GM12878 (cell line): ENCODE measurements at regions not wholly inside any gene's neighbourhood (a gene's known extent, or its start where the extent isn't known, plus 50 kb on each side); places are given as distances from the start of the nearest gene placed in this dataset.

ENCODE experiments used
- ATAC-seq: fragments of 200-7000 bp; cut with Tn5 transposase; 3 replicates; pipeline ENCODE4 v1.9.1; 2020; ENCODE audit warnings: mild to moderate bottlenecking, moderate library complexity
- BruUV-seq: library from RNA; stranded (reverse); fragments of 400-500 nt; replicated peaks from 2 replicates; lab custom pipeline; 2021; lab: Mats Ljungman, UMichigan
- CTCF ChIA-PET: fragments of 300-600 bp; sonication (Branson Sonifier 250); formaldehyde crosslinking; extraction: SDS; loops from one replicate; lab custom pipeline; 2021; ENCODE audit warnings: inconsistent platforms; lab: Yijun Ruan, JAX
- POLR2A ChIA-PET: fragments of 350-600 bp; formaldehyde crosslinking; extraction: SDS; loops from one replicate; lab custom pipeline; 2021; ENCODE audit warnings: inconsistent platforms; lab: Charles Lee
- RAD21 ChIA-PET: fragments of 300-600 bp; sonication (Branson Sonifier 250); formaldehyde crosslinking; loops from one replicate; lab custom pipeline; 2023; ENCODE audit warnings: antibody characterized with exemption; ENCODE audit not compliant: unreplicated experiment; lab: Charles Lee
- SMC1A ChIA-PET: fragments of 300-600 bp; sonication (Branson Sonifier 250); formaldehyde crosslinking; loops from one replicate; lab custom pipeline; 2023; ENCODE audit not compliant: unreplicated experiment, uncharacterized antibody; lab: Charles Lee
- DNase-seq: peaks from one replicate; pipeline ENCODE4 v3.0.0-alpha.2; 2011; ENCODE audit warnings: low read depth, low spot score
- FAIRE-seq: peaks from 3 replicates; lab custom pipeline; 2011; peaks lifted over from hg19 to GRCh38; lab: Jason Lieb, UNC
- H2AFZ ChIP-seq: 2 replicates; pipeline ENCODE4 v1.6.0; 2011; ENCODE audit warnings: low read depth, low read length, control low read depth; ENCODE audit not compliant: control insufficient read depth
- H3K27ac ChIP-seq: 2 replicates; pipeline ENCODE4 v1.5.1; 2011; ENCODE audit warnings: control low read depth; ENCODE audit not compliant: control insufficient read depth, insufficient read depth
- H3K27me3 ChIP-seq, 2 experiments: replicated peaks in 1 of 2; 2 replicates each; pipeline versions ENCODE4 v1.6.0 to v1.6.1; 2011; ENCODE audit warnings: low read length in 1 of 2; ENCODE audit not compliant: control insufficient read depth in 2 of 2, insufficient read depth in 2 of 2
- H3K36me3 ChIP-seq, 2 experiments: 2 replicates each; pipeline ENCODE4 v1.5.1; 2011; ENCODE audit warnings: low read length in 1 of 2; ENCODE audit not compliant: control insufficient read depth in 2 of 2, insufficient read depth in 2 of 2
- H3K4me1 ChIP-seq: 2 replicates; pipeline ENCODE4 v1.6.1; 2011; ENCODE audit warnings: mild to moderate bottlenecking, low read length, moderate library complexity, mixed read lengths; ENCODE audit not compliant: control insufficient read depth, insufficient read depth
- H3K4me2 ChIP-seq: 2 replicates; pipeline ENCODE4 v1.6.0; 2011; ENCODE audit warnings: control low read depth; ENCODE audit not compliant: control insufficient read depth, insufficient read depth
- H3K4me3 ChIP-seq: fragments of 200-600 bp; sonication (generic); 2 replicates; pipeline ENCODE4 v1.5.1; 2016
- H3K79me2 ChIP-seq: 2 replicates; pipeline ENCODE4 v1.6.0; 2011; ENCODE audit warnings: low read length; ENCODE audit not compliant: control insufficient read depth, insufficient read depth
- H3K9ac ChIP-seq: 2 replicates; pipeline ENCODE4 v1.8.0; 2011; ENCODE audit warnings: low read length, control low read depth, mixed read lengths; ENCODE audit not compliant: control insufficient read depth, insufficient read depth
- H3K9me3 ChIP-seq: replicated peaks from 3 replicates; pipeline ENCODE4 v1.5.1; 2011; ENCODE audit warnings: mild to moderate bottlenecking, low read length; ENCODE audit not compliant: control insufficient read depth, insufficient read depth
- H4K20me1 ChIP-seq: 2 replicates; pipeline ENCODE4 v1.6.0; 2011; ENCODE audit not compliant: control insufficient read depth, insufficient read depth
- BCL11A ChIP-seq: IDR thresholded peaks from 2 replicates; pipeline ENCODE4 v1.6.1; 2011; ENCODE audit warnings: low read depth, low read length
- BRCA1 ChIP-seq: IDR thresholded peaks from 2 replicates; pipeline ENCODE4 v1.6.1; 2011; ENCODE audit warnings: low read depth, low read length, improper control_type of control experiment
- CHD1 ChIP-seq: IDR thresholded peaks from 2 replicates; pipeline ENCODE4 v1.6.1; 2012; ENCODE audit warnings: low read depth, low read length, improper control_type of control experiment
- ESRRA ChIP-seq: IDR thresholded peaks from 2 replicates; pipeline ENCODE4 v1.6.1; 2012; ENCODE audit warnings: mild to moderate bottlenecking, low read length, improper control_type of control experiment
- GATAD2B ChIP-seq: fragments of 450-650 bp; conservative IDR thresholded peaks from 2 replicates; pipeline ENCODE4 v1.6.1; 2017; ENCODE audit warnings: low read depth, mild to moderate bottlenecking, moderate library complexity
- IRF3 ChIP-seq: fragments of 450-650 bp; IDR thresholded peaks from 2 replicates; pipeline ENCODE4 v1.6.1; 2014; ENCODE audit warnings: mild to moderate bottlenecking
- MXI1 ChIP-seq: fragments of 150-350 bp; IDR thresholded peaks from 2 replicates; pipeline ENCODE4 v1.6.1; 2011; ENCODE audit warnings: low read depth, mild to moderate bottlenecking, inconsistent platforms, low read length, improper control_type of control experiment
- NR2C1 ChIP-seq: fragments of 450-650 bp; IDR thresholded peaks from 2 replicates; pipeline ENCODE4 v1.6.1; 2017; ENCODE audit warnings: antibody characterized with exemption, mild to moderate bottlenecking, moderate library complexity
- PBX3 ChIP-seq: IDR thresholded peaks from 2 replicates; pipeline ENCODE4 v1.6.1; 2011; ENCODE audit warnings: mild to moderate bottlenecking, low read depth, low read length, moderate library complexity; ENCODE audit not compliant: insufficient replicate concordance
- POLR2AphosphoS2 ChIP-seq: IDR thresholded peaks from 2 replicates; pipeline ENCODE4 v1.6.1; 2011; ENCODE audit warnings: low read depth, mild to moderate bottlenecking, low read length, improper control_type of control experiment, moderate library complexity
- RAD21 ChIP-seq: IDR thresholded peaks from 2 replicates; pipeline ENCODE4 v1.6.1; 2011; ENCODE audit warnings: mild to moderate bottlenecking, low read depth, low read length, moderate library complexity; ENCODE audit not compliant: insufficient read depth
- TCF3 ChIP-seq: IDR thresholded peaks from 2 replicates; pipeline ENCODE4 v1.6.1; 2012; ENCODE audit warnings: low read depth, mild to moderate bottlenecking, low read length, borderline replicate concordance; ENCODE audit not compliant: insufficient read depth
- USF1 ChIP-seq: IDR thresholded peaks from 2 replicates; pipeline ENCODE4 v1.6.1; 2011; ENCODE audit warnings: borderline replicate concordance, low read depth, mild to moderate bottlenecking, moderate library complexity, mixed read lengths, low read length; ENCODE audit not compliant: insufficient read depth; ENCODE audit errors: extremely low read length
- whole genome bisulfite sequencing: methylation state at CpG from one replicate; pipeline ENCODE4 v1.1.6; 2016; ENCODE audit warnings: low lambda C conversion rate; ENCODE audit not compliant: insufficient replicate concordance, insufficient coverage; ENCODE audit errors: missing lambda C conversion rate; 5-methylcytosine and 5-hydroxymethylcytosine counted together
- in situ Hi-C: fragments of 300-500 bp; cut with MboI; formaldehyde crosslinking; loops from 9 replicates; pipeline ENCODE4 v1.14.3; 2018; ENCODE audit warnings: mixed read lengths
- intact Hi-C: fragments of 100-400 bp; cut with micrococcal nuclease; formaldehyde crosslinking; loops from one replicate; pipeline ENCODE4 v1.14.2; 2022; ENCODE audit not compliant: unreplicated experiment

- no peak overlapping the region for H2AFZ ChIP-seq
- no TSS peak for BruUV-seq
- ATAC-seq (no peak), DNase-seq (no peak), FAIRE-seq (no peak)
- no peak overlapping the region for H3K4me2 ChIP-seq
- no peaks in the 10 kb centered on the region for H3K4me1 ChIP-seq
- H3K9me3 ChIP-seq: no peaks in the 10 kb centered on the region
- no peaks in the 10 kb centered on the region for H4K20me1 ChIP-seq
- H3K9ac ChIP-seq: no peak overlapping the region
- no peaks in the 10 kb centered on the region for H3K36me3 ChIP-seq
- H3K27me3 ChIP-seq: no peaks in the 10 kb centered on the region
- H3K4me3 ChIP-seq: no peak overlapping the region
- ChIA-PET CTCF (interaction anchor here (0.6 to 1.5 kb wide), 5 partner anchors 11 to 294 kb away, joined by 3 to 5 read pairs (median 3); no protein-coding TSS in a partner anchor), RAD21 (interaction anchor here (1.5 kb wide), 1 partner anchor 10 kb away, joined by 12 read pairs; no protein-coding TSS in a partner anchor), POLR2A (interaction anchor here (0.5 to 1.6 kb wide), 3 partner anchors 10 to 200 kb away, joined by 3 to 4 read pairs (median 3); no protein-coding TSS in a partner anchor), SMC1A (interaction anchor here (1.9 kb wide), 1 partner anchor 16 kb away, joined by 6 read pairs; no protein-coding TSS in a partner anchor)
- no peaks in the 10 kb centered on the region for H3K79me2 ChIP-seq
- intact Hi-C loops: no loop called here
- WGBS: 28% methylated on average over 3 of the region's 3 CpGs
- no peak overlapping the region for H3K27ac ChIP-seq
- TF ChIP-seq NR2C1 (no peak), BCL11A (no peak), IRF3 (no peak), CHD1 (no peak)
- in situ Hi-C loops: no loop called here
Observed at GRCh38 chr10:64271508-64271907, 750.3 kb downstream of the REEP3 start.

- Histone ChIP-seq H3K9ac (no peak overlapping the region), H3K4me1 (no peaks in the 10 kb centered on the region), H3K27ac (no peak overlapping the region), H4K20me1 (no peaks in the 10 kb centered on the region), H3K36me3 (no peaks in the 10 kb centered on the region), H3K27me3 (no peaks in the 10 kb centered on the region), H2AFZ (no peak overlapping the region), H3K79me2 (no peaks in the 10 kb centered on the region), H3K4me2 (no peak overlapping the region), H3K9me3 (no peaks in the 10 kb centered on the region), H3K4me3 (no peak overlapping the region)
- CTCF ChIA-PET: interaction anchor here (0.6 to 2.2 kb wide), 7 partner anchors 8 to 616 kb away, joined by 3 to 9 read pairs (median 3); no protein-coding TSS in a partner anchor
- 36% methylated on average over 3 of the region's 3 CpGs for WGBS
- SMC1A ChIA-PET: interaction anchor here (0.9 to 1.9 kb wide), 6 partner anchors 11 to 26 kb away, joined by 3 to 6 read pairs (median 3); no protein-coding TSS in a partner anchor
- FAIRE-seq (no peak), DNase-seq (no peak), ATAC-seq (0 out of 3 replicates have a peak, but pooled peaks have one; percentile 13)
- POLR2A ChIA-PET: interaction anchor here (0.7 to 1.6 kb wide), 2 partner anchors 11 to 100 kb away, joined by 3 read pairs; no protein-coding TSS in a partner anchor
- in situ Hi-C loops: no loop called here
- intact Hi-C loops: no loop called here
- RAD21 ChIA-PET: interaction anchor here (1.5 kb wide), 1 partner anchor 10 kb away, joined by 12 read pairs; no protein-coding TSS in a partner anchor
- BruUV-seq: no TSS peak
- no peak for TF ChIP-seq MXI1
- TF ChIP-seq PBX3: no peak
- TF ChIP-seq GATAD2B: no peak
- no peak for TF ChIP-seq TCF3
- TF ChIP-seq BRCA1: no peak
- TF ChIP-seq ESRRA: no peak
- TF ChIP-seq USF1: no peak
- no peak for TF ChIP-seq RAD21
- no peak for TF ChIP-seq POLR2AphosphoS2
Observed at GRCh38 chr10:64271983-64272382, 750.8 kb downstream of the REEP3 start.
